WTC11 (cell line): ENCODE measurements at regions not wholly inside any gene's neighbourhood (a gene's known extent, or its start where the extent isn't known, plus 50 kb on each side); places are given as distances from the start of the nearest gene placed in this dataset.

Experiments
- ATAC-seq: fragments of 200-7000 bp; cut with Tn5 transposase; 2 replicates; pipeline ENCODE4 v1.10.0; 2021; ENCODE audit warnings: mild to moderate bottlenecking, moderate library complexity
- CTCF ChIA-PET: fragments of 300-600 bp; sonication (Branson Sonifier 250); formaldehyde crosslinking; loops from one replicate; lab custom pipeline; 2021; ENCODE audit warnings: antibody characterized with exemption; lab: Charles Lee
- POLR2A ChIA-PET: fragments of 350-600 bp; sonication (Branson Sonifier 250); formaldehyde crosslinking; loops from one replicate; lab custom pipeline; 2021; ENCODE audit warnings: antibody characterized with exemption; lab: Charles Lee
- DNase-seq: peaks from one replicate; pipeline ENCODE4 v3.0.0; 2021; ENCODE audit warnings: low spot score
- H3K27ac Mint-ChIP-seq: 2 replicates; pipeline ENCODE4 v1.8.0; 2021; ENCODE audit warnings: mixed read lengths
- H3K27me3 Mint-ChIP-seq: 2 replicates; pipeline ENCODE4 v1.8.0; 2021; ENCODE audit warnings: low read depth, mild to moderate bottlenecking, moderate library complexity, mixed read lengths
- H3K36me3 Mint-ChIP-seq: 2 replicates; pipeline ENCODE4 v1.8.0; 2021; ENCODE audit warnings: mixed read lengths
- H3K4me1 Mint-ChIP-seq: 2 replicates; pipeline ENCODE4 v1.8.0; 2022; ENCODE audit warnings: mixed read lengths
- H3K4me3 Mint-ChIP-seq: 2 replicates; pipeline ENCODE4 v1.8.0; 2021; ENCODE audit warnings: mild to moderate bottlenecking, moderate library complexity, mixed read lengths
- H3K9me3 Mint-ChIP-seq: 2 replicates; pipeline ENCODE4 v1.8.0; 2021; ENCODE audit warnings: mixed read lengths
- AFF4 ChIP-seq: sonication (generic); formaldehyde crosslinking; IDR thresholded peaks from 2 replicates; pipeline ENCODE4 v1.8.1; 2023; ENCODE audit warnings: mild to moderate bottlenecking, missing genetic modification reagents, borderline replicate concordance
- CREM ChIP-seq: sonication (generic); formaldehyde crosslinking; IDR thresholded peaks from 2 replicates; pipeline ENCODE4 v1.8.1; 2022; ENCODE audit warnings: mild to moderate bottlenecking, missing genetic modification reagents, moderate library complexity
- E2F4 ChIP-seq: sonication (generic); formaldehyde crosslinking; IDR thresholded peaks from 2 replicates; pipeline ENCODE4 v1.8.1; 2022; ENCODE audit warnings: low read depth, mild to moderate bottlenecking, moderate library complexity, missing genetic modification reagents, borderline replicate concordance
- FOXJ3 ChIP-seq: sonication (generic); formaldehyde crosslinking; IDR thresholded peaks from 2 replicates; pipeline ENCODE4 v1.9.0; 2021; ENCODE audit warnings: missing genetic modification reagents, mild to moderate bottlenecking, borderline replicate concordance
- FOXP4 ChIP-seq: sonication (generic); formaldehyde crosslinking; IDR thresholded peaks from 2 replicates; pipeline ENCODE4 v1.8.0; 2022; ENCODE audit warnings: mild to moderate bottlenecking, missing genetic modification reagents
- HMGA2 ChIP-seq: fragments of 250-450 bp; sonication (Bioruptor Pico); IDR thresholded peaks from 2 replicates; pipeline ENCODE4 v1.4.0; 2021; ENCODE audit warnings: mild to moderate bottlenecking, moderate library complexity
- MLX ChIP-seq: sonication (generic); formaldehyde crosslinking; IDR thresholded peaks from 2 replicates; pipeline ENCODE4 v1.8.1; 2023; ENCODE audit warnings: mild to moderate bottlenecking, missing genetic modification reagents, moderate library complexity
- MYBL2 ChIP-seq: sonication (generic); formaldehyde crosslinking; IDR thresholded peaks from 2 replicates; pipeline ENCODE4 v1.8.1; 2023; ENCODE audit warnings: mild to moderate bottlenecking, moderate library complexity, missing genetic modification reagents
- PRDM15 ChIP-seq: sonication (generic); formaldehyde crosslinking; IDR thresholded peaks from 2 replicates; pipeline ENCODE4 v1.8.0; 2022; ENCODE audit warnings: missing genetic modification reagents
- PREB ChIP-seq: sonication (generic); formaldehyde crosslinking; IDR thresholded peaks from 2 replicates; pipeline ENCODE4 v1.8.1; 2022; ENCODE audit warnings: mild to moderate bottlenecking, missing genetic modification reagents, moderate library complexity, borderline replicate concordance
- SP1 ChIP-seq: sonication (generic); formaldehyde crosslinking; conservative IDR thresholded peaks from 2 replicates; pipeline ENCODE4 v1.8.1; 2022; ENCODE audit warnings: missing genetic modification reagents
- STAT6 ChIP-seq: sonication (generic); formaldehyde crosslinking; conservative IDR thresholded peaks from 2 replicates; pipeline ENCODE4 v1.8.1; 2023; ENCODE audit warnings: mild to moderate bottlenecking, low read depth, missing genetic modification reagents, moderate library complexity
- TEAD1 ChIP-seq: sonication (generic); formaldehyde crosslinking; IDR thresholded peaks from 2 replicates; pipeline ENCODE4 v1.8.0; 2022; ENCODE audit warnings: mild to moderate bottlenecking, missing genetic modification reagents
- TP53 ChIP-seq: sonication (generic); formaldehyde crosslinking; IDR thresholded peaks from 2 replicates; pipeline ENCODE4 v1.8.1; 2023; ENCODE audit warnings: mild to moderate bottlenecking, missing genetic modification reagents
- ZNF121 ChIP-seq: sonication (generic); formaldehyde crosslinking; IDR thresholded peaks from 2 replicates; pipeline ENCODE4 v1.8.0; 2023; ENCODE audit warnings: missing genetic modification reagents
- ZNF138 ChIP-seq: sonication (generic); formaldehyde crosslinking; conservative IDR thresholded peaks from 2 replicates; pipeline ENCODE4 v1.8.1; 2022; ENCODE audit warnings: mild to moderate bottlenecking, moderate library complexity, missing genetic modification reagents
- ZNF232 ChIP-seq: sonication (generic); formaldehyde crosslinking; IDR thresholded peaks from 2 replicates; pipeline ENCODE4 v1.8.0; 2022; ENCODE audit warnings: mild to moderate bottlenecking, missing genetic modification reagents
- ZNF281 ChIP-seq: sonication (generic); formaldehyde crosslinking; IDR thresholded peaks from 2 replicates; pipeline ENCODE4 v1.8.0; 2023; ENCODE audit warnings: mild to moderate bottlenecking, missing genetic modification reagents
- ZNF396 ChIP-seq: fragments of 250-450 bp; sonication (Bioruptor Pico); IDR thresholded peaks from 2 replicates; pipeline ENCODE4 v1.8.0; 2021; ENCODE audit warnings: mild to moderate bottlenecking, moderate library complexity, borderline replicate concordance
- ZNF423 ChIP-seq: fragments of 250-450 bp; sonication (Bioruptor Pico); IDR thresholded peaks from 2 replicates; pipeline ENCODE4 v2.1.2; 2022; ENCODE audit warnings: mild to moderate bottlenecking, moderate library complexity

GRCh38 chrX:4935401-4935800 is 1222.0 kb upstream of the PRKX start:
- ChIA-PET CTCF (no interaction called here), POLR2A (no interaction called here)
- DNase-seq (no peak), ATAC-seq (no peak)
- no peaks in the 10 kb centered on the region for H3K4me1 Mint-ChIP-seq
- H3K4me3 Mint-ChIP-seq: no peak overlapping the region
- H3K36me3 Mint-ChIP-seq: no peaks in the 10 kb centered on the region
- H3K27ac Mint-ChIP-seq: no peak overlapping the region
- H3K27me3 Mint-ChIP-seq: no peaks in the 10 kb centered on the region
- TF ChIP-seq FOXJ3 (CRISPR knock-in tag): no peak
- TF ChIP-seq CREM (CRISPR knock-in tag): no peak
- TF ChIP-seq AFF4: no peak
- no peak for TF ChIP-seq ZNF396 (CRISPR knock-in tag)
- no peak for TF ChIP-seq MLX (CRISPR knock-in tag)
- TF ChIP-seq TP53 (CRISPR knock-in tag): no peak
- no peak for TF ChIP-seq FOXP4 (CRISPR knock-in tag)
- TF ChIP-seq ZNF138 (CRISPR knock-in tag): no peak
- no peak for TF ChIP-seq TEAD1
- no peak for TF ChIP-seq SP1 (CRISPR knock-in tag)
- TF ChIP-seq PRDM15 (CRISPR knock-in tag): no peak
- no peak for TF ChIP-seq E2F4 (CRISPR knock-in tag)
- no peak for TF ChIP-seq MYBL2 (CRISPR knock-in tag)
- no peak for TF ChIP-seq ZNF281 (CRISPR knock-in tag)
- no peak for TF ChIP-seq ZNF121 (CRISPR knock-in tag)
- TF ChIP-seq ZNF423 (CRISPR knock-in tag): no peak
- no peak for TF ChIP-seq ZNF232 (CRISPR knock-in tag)
- no peak for TF ChIP-seq STAT6 (CRISPR knock-in tag)
- TF ChIP-seq PREB: no peak
- no peak for TF ChIP-seq HMGA2 (CRISPR knock-in tag)
- no peaks in the 10 kb centered on the region for H3K9me3 Mint-ChIP-seq
